GM12872 (cell line): ENCODE measurements at regions not wholly inside any gene's neighbourhood (a gene's known extent, or its start where the extent isn't known, plus 50 kb on each side); places are given as distances from the start of the nearest gene placed in this dataset.

Experiments
- TF ChIP-seq, protein P1 (sequence below): IDR thresholded peaks from 3 replicates; pipeline ENCODE4 v1.5.1; 2011; ENCODE audit warnings: low read depth, mild to moderate bottlenecking, low read length, moderate library complexity; ENCODE audit not compliant: insufficient read depth

DNA sequence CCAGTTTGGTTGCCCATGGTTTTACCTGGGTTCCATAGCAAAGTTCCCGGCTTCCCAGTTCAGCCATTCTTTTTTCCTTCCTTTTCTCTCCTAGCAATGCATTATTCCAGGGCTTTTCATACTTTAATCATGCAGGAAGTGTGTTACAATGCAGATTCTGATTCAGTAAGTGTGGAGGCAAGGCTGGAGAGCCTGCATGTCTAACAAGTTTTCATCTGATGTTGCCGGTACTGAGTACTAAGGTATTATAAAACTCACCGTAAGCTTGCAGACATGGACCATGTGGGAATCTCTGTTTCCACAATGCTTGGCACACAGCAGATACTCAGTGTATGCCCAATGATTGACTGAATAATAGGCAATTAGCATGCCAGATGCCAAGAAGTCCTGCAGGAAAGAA is 102.9 kb upstream of the SHB start:
- TF ChIP-seq, protein P1, sequence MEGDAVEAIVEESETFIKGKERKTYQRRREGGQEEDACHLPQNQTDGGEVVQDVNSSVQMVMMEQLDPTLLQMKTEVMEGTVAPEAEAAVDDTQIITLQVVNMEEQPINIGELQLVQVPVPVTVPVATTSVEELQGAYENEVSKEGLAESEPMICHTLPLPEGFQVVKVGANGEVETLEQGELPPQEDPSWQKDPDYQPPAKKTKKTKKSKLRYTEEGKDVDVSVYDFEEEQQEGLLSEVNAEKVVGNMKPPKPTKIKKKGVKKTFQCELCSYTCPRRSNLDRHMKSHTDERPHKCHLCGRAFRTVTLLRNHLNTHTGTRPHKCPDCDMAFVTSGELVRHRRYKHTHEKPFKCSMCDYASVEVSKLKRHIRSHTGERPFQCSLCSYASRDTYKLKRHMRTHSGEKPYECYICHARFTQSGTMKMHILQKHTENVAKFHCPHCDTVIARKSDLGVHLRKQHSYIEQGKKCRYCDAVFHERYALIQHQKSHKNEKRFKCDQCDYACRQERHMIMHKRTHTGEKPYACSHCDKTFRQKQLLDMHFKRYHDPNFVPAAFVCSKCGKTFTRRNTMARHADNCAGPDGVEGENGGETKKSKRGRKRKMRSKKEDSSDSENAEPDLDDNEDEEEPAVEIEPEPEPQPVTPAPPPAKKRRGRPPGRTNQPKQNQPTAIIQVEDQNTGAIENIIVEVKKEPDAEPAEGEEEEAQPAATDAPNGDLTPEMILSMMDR, result no peak

GRCh38 chr9:38171538-38171884 is 102.5 kb upstream of the SHB start:
- TF ChIP-seq, protein P1, result no peak

DNA sequence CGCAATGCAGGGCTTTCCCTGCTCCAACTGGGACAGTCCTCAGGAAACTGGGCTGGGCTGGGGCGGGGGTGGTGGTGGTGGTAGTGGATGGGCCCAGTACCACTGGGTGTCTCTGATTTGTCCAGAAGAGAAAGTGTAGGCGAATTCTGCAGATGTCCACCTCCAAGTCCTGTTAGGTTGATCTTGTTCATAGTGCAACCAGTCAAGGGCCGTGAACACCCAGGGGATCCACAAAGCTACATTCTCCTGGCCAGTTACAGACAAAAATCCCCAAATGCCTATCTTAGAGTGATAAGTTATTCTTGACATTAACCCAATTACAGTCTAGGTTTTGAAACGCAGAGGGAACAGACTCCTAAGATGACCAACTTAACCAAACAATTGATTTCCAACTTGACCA is 97.5 kb upstream of the SHB start:
- TF ChIP-seq, protein P1, result no peak

- TF ChIP-seq, protein P1, result no peak
Observed at GRCh38 chr9:38164659-38165221, 95.7 kb upstream of the SHB start.

DNA sequence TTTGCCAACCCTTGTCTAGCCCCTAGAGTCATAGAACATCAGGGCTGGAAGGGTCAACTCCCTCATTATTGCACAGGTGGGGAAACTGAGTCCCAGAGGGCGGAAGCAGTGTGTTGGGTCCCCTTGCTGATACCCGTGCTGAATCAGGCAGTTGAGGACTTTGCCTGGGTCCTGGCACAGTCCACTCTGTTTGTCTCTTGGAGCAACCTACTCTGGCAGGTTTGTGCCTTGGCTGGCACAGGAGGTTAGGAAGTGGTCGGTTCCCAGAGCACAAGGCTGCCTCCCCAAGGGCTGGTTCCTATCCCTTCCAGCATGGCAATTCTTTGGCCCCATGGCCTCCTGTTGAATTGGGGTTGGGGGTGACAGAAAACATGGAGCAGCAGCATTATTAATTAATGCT is 94.5 kb upstream of the SHB start:
- TF ChIP-seq, protein P1, result no peak

DNA sequence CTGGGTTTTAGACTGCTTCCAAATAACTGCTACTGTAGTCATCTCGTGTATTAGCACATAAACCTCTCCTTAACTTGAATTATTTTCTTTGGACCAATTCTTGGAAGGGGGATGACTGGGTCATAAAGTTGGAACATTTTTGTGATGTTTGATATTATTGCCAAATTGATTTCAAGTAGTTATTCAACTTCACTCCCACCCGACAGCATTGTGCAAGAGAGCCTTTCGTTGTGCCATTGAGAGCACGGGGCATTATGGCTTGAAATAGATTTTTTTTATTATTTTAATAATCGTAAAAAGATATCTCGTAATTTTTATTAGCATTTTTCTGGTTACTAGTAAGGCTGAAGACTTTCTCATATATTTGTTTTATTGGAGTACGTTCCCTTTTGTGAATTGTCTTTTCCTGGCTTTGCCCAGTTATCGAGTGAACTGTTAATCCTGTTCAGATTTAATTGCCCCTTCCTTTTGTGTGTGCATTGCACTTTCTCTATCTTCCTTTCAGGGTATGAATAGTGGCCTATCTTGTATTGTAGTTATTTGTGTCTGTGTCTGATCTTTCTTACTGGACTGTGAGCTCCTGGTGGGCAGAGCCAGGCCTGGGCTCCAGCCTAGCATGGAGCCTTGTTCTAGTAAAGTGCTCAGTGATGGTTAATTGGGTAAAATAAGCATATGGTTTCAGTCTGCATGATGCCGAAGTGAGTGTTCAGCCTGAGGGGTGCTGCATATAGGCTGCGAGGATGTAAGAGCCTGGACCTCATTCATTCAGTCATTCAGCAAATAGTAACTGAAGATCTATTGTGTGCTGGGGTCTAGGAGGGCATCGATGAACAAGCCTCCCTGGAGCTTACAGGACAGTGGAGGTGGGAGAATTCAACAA is 93.5 kb upstream of the SHB start:
- TF ChIP-seq, protein P1, result no peak

DNA sequence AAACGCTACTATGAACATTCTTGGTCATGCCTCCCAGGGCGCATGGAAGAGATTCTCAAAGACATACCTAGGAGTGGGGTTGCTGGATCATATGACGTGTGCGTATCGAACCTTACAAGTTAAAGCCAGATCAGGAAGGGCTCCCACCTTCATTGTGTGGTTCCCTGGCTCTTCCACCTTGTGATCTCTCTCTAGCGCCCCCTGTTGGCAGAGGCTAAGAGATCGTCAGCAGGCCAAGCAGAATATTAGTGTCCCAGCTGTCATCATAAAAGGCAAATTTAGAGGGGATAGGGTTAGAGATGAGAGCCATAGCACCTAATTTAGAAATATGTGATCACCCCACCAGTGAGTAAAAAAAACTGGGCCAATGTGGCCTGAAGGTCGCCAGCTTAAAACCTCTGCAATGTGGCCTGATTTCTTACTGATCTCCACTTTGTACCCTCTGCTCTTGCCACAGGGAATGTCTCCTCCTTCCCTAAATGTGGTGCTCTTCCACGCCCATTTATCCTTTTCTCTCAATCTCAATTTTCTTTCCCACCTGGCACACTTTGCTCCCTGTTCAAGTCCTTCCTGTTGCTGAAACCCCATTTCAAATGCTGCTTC is 91.7 kb upstream of the SHB start:
- TF ChIP-seq, protein P1, result peak; percentile 93
